H1 (cell line): ENCODE measurements at regions not wholly inside any gene's neighbourhood (a gene's known extent, or its start where the extent isn't known, plus 50 kb on each side); places are given as distances from the start of the nearest gene placed in this dataset.

Experiments used
- BACH1 ChIP-seq: IDR thresholded peaks from 2 replicates; pipeline ENCODE4 v1.6.1; 2012; ENCODE audit warnings: low read length, improper control_type of control experiment
- CHD7 ChIP-seq: fragments of 300-600 bp; sonication (generic); IDR thresholded peaks from 2 replicates; pipeline ENCODE4 v1.7.1; 2012; ENCODE audit warnings: low read length, moderate library complexity, mild to moderate bottlenecking, inconsistent platforms; ENCODE audit not compliant: insufficient replicate concordance
- EP300 ChIP-seq, 2 experiments: IDR thresholded peaks; 1 replicate in 1 of 2; 2 replicates in 1 of 2; pipeline ENCODE4 v1.6.1; 2011 to 2012; ENCODE audit warnings: low read depth in 2 of 2, low read length in 2 of 2, mild to moderate bottlenecking in 2 of 2, borderline replicate concordance in 1 of 2, inconsistent platforms in 1 of 2, moderate library complexity in 1 of 2
- MAX ChIP-seq: IDR thresholded peaks from 2 replicates; pipeline ENCODE4 v1.6.1; 2012; ENCODE audit warnings: inconsistent platforms
- PHF8 ChIP-seq: fragments of 200-600 bp; sonication (generic); conservative IDR thresholded peaks from 2 replicates; pipeline ENCODE4 v1.7.1; 2012; ENCODE audit warnings: low read depth, mild to moderate bottlenecking, inconsistent platforms, low read length, moderate library complexity
- SIX5 ChIP-seq: IDR thresholded peaks from 2 replicates; pipeline ENCODE4 v1.6.1; 2011; ENCODE audit warnings: mild to moderate bottlenecking, low read depth, low read length
- SP1 ChIP-seq: IDR thresholded peaks from 2 replicates; pipeline ENCODE4 v1.6.1; 2011; ENCODE audit warnings: low read depth, low read length
- SRF ChIP-seq: IDR thresholded peaks from 2 replicates; pipeline ENCODE4 v1.6.1; 2011; ENCODE audit warnings: mild to moderate bottlenecking, low read depth, low read length, moderate library complexity
- TAF7 ChIP-seq: optimal IDR thresholded peaks from 2 replicates; pipeline ENCODE3; 2011; ENCODE audit warnings: low read depth, mild to moderate bottlenecking, inconsistent platforms, low read length, moderate library complexity, borderline replicate concordance
- TF ChIP-seq, protein P1 (sequence below): IDR thresholded peaks from 2 replicates; pipeline ENCODE4 v1.6.1; 2011; ENCODE audit warnings: low read depth, mild to moderate bottlenecking, low read length; ENCODE audit not compliant: insufficient read depth

DNA sequence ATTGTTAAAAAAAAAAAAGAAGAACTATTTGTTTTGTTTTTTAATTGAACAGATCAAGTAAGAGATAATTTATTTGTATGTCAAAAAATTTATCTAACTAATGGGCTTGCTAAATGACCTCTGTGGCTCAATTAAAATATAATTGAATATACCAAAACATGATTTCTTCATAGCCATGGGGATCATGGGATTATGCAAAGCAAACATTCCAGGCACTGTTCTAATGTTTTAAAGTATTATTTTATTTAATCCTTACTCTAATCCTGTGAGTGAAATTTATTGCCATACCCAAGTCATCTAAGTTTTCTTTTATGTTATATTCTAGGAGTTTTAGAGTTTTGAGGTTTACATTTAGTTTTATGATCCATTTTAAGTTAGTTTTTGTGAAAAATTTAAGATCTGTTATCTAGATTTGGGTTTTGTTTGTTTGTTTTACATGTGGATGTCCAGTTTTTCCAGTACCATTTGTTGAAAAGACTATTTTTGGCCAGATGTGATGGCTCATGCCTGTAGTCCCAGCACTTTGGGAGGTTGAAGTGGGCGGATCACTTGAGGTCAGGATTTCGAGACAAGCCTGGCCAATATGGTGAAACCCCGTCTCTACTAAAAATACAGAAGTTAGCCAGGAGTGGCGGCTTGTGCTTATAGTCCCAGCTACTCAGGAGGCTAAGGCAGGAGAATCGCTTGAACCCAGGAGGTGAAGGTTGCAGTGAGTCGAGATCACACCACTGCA, 52.3 kb upstream of the CNOT10 start (continued):
- no peak for TF ChIP-seq CHD7
- no peak for TF ChIP-seq SRF
- TF ChIP-seq TAF7 = no peak
- no peak for TF ChIP-seq EP300 (IDR thresholded peaks at IDR 0.05; ENCODE audit: borderline replicate concordance in 1 of 2, low read depth in 2 of 2, low read length in 2 of 2)
- TF ChIP-seq SIX5 = no peak
- no peak for TF ChIP-seq BACH1
- TF ChIP-seq MAX = no peak
- TF ChIP-seq SP1 = no peak
- TF ChIP-seq PHF8 = no peak
- TF ChIP-seq, protein P1, sequence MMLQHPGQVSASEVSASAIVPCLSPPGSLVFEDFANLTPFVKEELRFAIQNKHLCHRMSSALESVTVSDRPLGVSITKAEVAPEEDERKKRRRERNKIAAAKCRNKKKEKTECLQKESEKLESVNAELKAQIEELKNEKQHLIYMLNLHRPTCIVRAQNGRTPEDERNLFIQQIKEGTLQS = no peak
